IMR-90 (cell line): ENCODE measurements at regions not wholly inside any gene's neighbourhood (a gene's known extent, or its start where the extent isn't known, plus 50 kb on each side); places are given as distances from the start of the nearest gene placed in this dataset.

Experiments used
- ATAC-seq: fragments of 200-7000 bp; cut with Tn5 transposase; 2 replicates; pipeline ENCODE4 v1.9.1; 2020; ENCODE audit warnings: low read depth, mild to moderate bottlenecking, moderate library complexity
- BruUV-seq: library from RNA; stranded (reverse); fragments of 400-500 nt; replicated peaks from 2 replicates; lab custom pipeline; 2021; lab: Mats Ljungman, UMichigan
- CTCF ChIA-PET: fragments of 300-600 bp; formaldehyde crosslinking; extraction: SDS; loops from one replicate; lab custom pipeline; 2021; ENCODE audit warnings: antibody characterized with exemption; lab: Yijun Ruan, JAX
- POLR2A ChIA-PET: fragments of 300-600 bp; sonication (Branson Sonifier 250); formaldehyde crosslinking; loops from one replicate; lab custom pipeline; 2022; ENCODE audit warnings: antibody characterized with exemption; ENCODE audit not compliant: unreplicated experiment; lab: Charles Lee
- DNase-seq: peaks from one replicate; pipeline ENCODE4 v3.0.0; 2013
- H2AFZ ChIP-seq: replicated peaks from 2 replicates; pipeline ENCODE3; 2013; ENCODE audit warnings: low read length, mild to moderate bottlenecking; ENCODE audit not compliant: poor library complexity
- H2AK5ac ChIP-seq: 2 replicates; pipeline ENCODE4 v1.6.1; 2013; ENCODE audit warnings: low read depth, low read length, inconsistent platforms
- H2AK9ac ChIP-seq: replicated peaks from 2 replicates; pipeline ENCODE3; 2013; ENCODE audit warnings: mild to moderate bottlenecking, low read depth, low read length, moderate library complexity; ENCODE audit not compliant: poor library complexity
- H2BK120ac ChIP-seq: 2 replicates; pipeline ENCODE4 v1.6.1; 2013; ENCODE audit warnings: low read depth, low read length, inconsistent platforms
- H2BK15ac ChIP-seq: 3 replicates; pipeline ENCODE4 v1.6.1; 2013; ENCODE audit warnings: low read depth, low read length, inconsistent platforms
- H2BK20ac ChIP-seq: 2 replicates; pipeline ENCODE4 v1.6.1; 2013; ENCODE audit warnings: low read depth, mild to moderate bottlenecking, inconsistent platforms, low read length, moderate library complexity
- H2BK5ac ChIP-seq: 2 replicates; pipeline ENCODE4 v1.6.1; 2013; ENCODE audit warnings: mild to moderate bottlenecking, low read depth, low read length, inconsistent platforms; ENCODE audit not compliant: poor library complexity, severe bottlenecking
- H3K14ac ChIP-seq: replicated peaks from 2 replicates; pipeline ENCODE4 v1.6.1; 2013; ENCODE audit warnings: low read depth, low read length, inconsistent platforms
- H3K18ac ChIP-seq: 2 replicates; pipeline ENCODE4 v1.6.1; 2013; ENCODE audit warnings: low read depth, low read length, control low read depth
- H3K23ac ChIP-seq: 2 replicates; pipeline ENCODE4 v1.6.1; 2013; ENCODE audit warnings: low read depth, low read length, inconsistent platforms
- H3K27ac ChIP-seq: 2 replicates; pipeline ENCODE4 v1.5.1; 2013; ENCODE audit warnings: mild to moderate bottlenecking, control low read depth, low read length; ENCODE audit not compliant: insufficient read depth
- H3K27me3 ChIP-seq: 2 replicates; pipeline ENCODE4 v1.6.1; 2013; ENCODE audit warnings: low read length; ENCODE audit not compliant: control insufficient read depth, insufficient read depth
- H3K36me3 ChIP-seq: 2 replicates; pipeline ENCODE4 v1.6.1; 2013; ENCODE audit warnings: low read length, mixed read lengths; ENCODE audit not compliant: control insufficient read depth, insufficient read depth
- H3K4ac ChIP-seq: 2 replicates; pipeline ENCODE4 v1.6.1; 2013; ENCODE audit warnings: low read depth, low read length, inconsistent platforms
- H3K4me1 ChIP-seq: 2 replicates; pipeline ENCODE4 v1.6.1; 2013; ENCODE audit warnings: low read length, mixed read lengths; ENCODE audit not compliant: control insufficient read depth, insufficient read depth
- H3K4me2 ChIP-seq: 2 replicates; pipeline ENCODE4 v1.6.1; 2013; ENCODE audit warnings: low read depth, mild to moderate bottlenecking, control low read depth, low read length, moderate library complexity
- H3K4me3 ChIP-seq: 2 replicates; pipeline ENCODE4 v1.5.1; 2013; ENCODE audit warnings: low read depth, mild to moderate bottlenecking, control low read depth, low read length, moderate library complexity; ENCODE audit not compliant: insufficient read depth
- H3K56ac ChIP-seq: 2 replicates; pipeline ENCODE4 v1.6.1; 2013; ENCODE audit warnings: low read length, inconsistent platforms; ENCODE audit not compliant: insufficient read depth; ENCODE audit errors: extremely low read depth
- H3K79me1 ChIP-seq, 2 experiments: 2 replicates each; pipeline ENCODE4 v1.6.1; 2013; ENCODE audit warnings: low read length in 2 of 2, inconsistent platforms in 1 of 2, low read depth in 1 of 2
- H3K9ac ChIP-seq: 2 replicates; pipeline ENCODE4 v1.6.1; 2013; ENCODE audit warnings: low read depth, low read length, control low read depth
- H3K9me1 ChIP-seq: 2 replicates; pipeline ENCODE4 v1.6.1; 2013; ENCODE audit warnings: low read length, inconsistent platforms; ENCODE audit not compliant: insufficient read depth
- H3K9me3 ChIP-seq: 2 replicates; pipeline ENCODE4 v1.6.1; 2013; ENCODE audit warnings: low read length; ENCODE audit not compliant: control insufficient read depth, insufficient read depth
- H4K20me1 ChIP-seq: 2 replicates; pipeline ENCODE4 v1.6.1; 2013; ENCODE audit warnings: low read length, inconsistent platforms; ENCODE audit not compliant: insufficient read depth
- H4K5ac ChIP-seq: 2 replicates; pipeline ENCODE4 v1.6.1; 2013; ENCODE audit warnings: mild to moderate bottlenecking, low read depth, low read length, control low read depth
- H4K8ac ChIP-seq, 2 experiments: 2 replicates each; pipeline ENCODE4 v1.6.1; 2013; ENCODE audit warnings: low read depth in 2 of 2, low read length in 2 of 2, control low read depth in 1 of 2, inconsistent platforms in 1 of 2
- H4K91ac ChIP-seq: 2 replicates; pipeline ENCODE4 v1.6.1; 2013; ENCODE audit warnings: low read depth, low read length, inconsistent platforms; ENCODE audit not compliant: insufficient read depth
- BHLHE40 ChIP-seq: fragments of 150-350 bp; IDR thresholded peaks from 2 replicates; pipeline ENCODE4 v1.6.1; 2016; ENCODE audit warnings: mild to moderate bottlenecking, low read depth, low read length
- CHD1 ChIP-seq: IDR thresholded peaks from 2 replicates; pipeline ENCODE4 v1.6.1; 2012; ENCODE audit warnings: low read depth, low read length, improper control_type of control experiment
- CTCF ChIP-seq: conservative IDR thresholded peaks from 2 replicates; pipeline ENCODE4 v1.5.1; 2012; ENCODE audit warnings: mild to moderate bottlenecking, low read depth, low read length, improper control_type of control experiment
- MXI1 ChIP-seq: IDR thresholded peaks from 2 replicates; pipeline ENCODE4 v1.6.1; 2012; ENCODE audit warnings: low read depth, mild to moderate bottlenecking, low read length, moderate library complexity, borderline replicate concordance
- NFE2L2 ChIP-seq: fragments of 150-350 bp; IDR thresholded peaks from 2 replicates; pipeline ENCODE4 v1.6.1; 2016; ENCODE audit warnings: low read depth, mild to moderate bottlenecking, low read length
- RAD21 ChIP-seq: IDR thresholded peaks from 2 replicates; pipeline ENCODE4 v1.6.1; 2012; ENCODE audit warnings: low read length, improper control_type of control experiment
- WGBS, 2 experiments: methylation state at CpG; one replicate each; pipeline versions ENCODE4 v1.1.5 to v1.1.7; 2013; ENCODE audit warnings: missing lambda C conversion rate in 2 of 2; ENCODE audit not compliant: insufficient read length in 1 of 2; ENCODE audit errors: extremely low coverage in 2 of 2; 5-methylcytosine and 5-hydroxymethylcytosine counted together
- dilution Hi-C: fragments of 300-500 bp; cut with HindIII; formaldehyde crosslinking; loops from one replicate; pipeline ENCODE4 v1.14.3; 2018; ENCODE audit warnings: low sequenced_read_pairs; ENCODE audit not compliant: unreplicated experiment
- in situ Hi-C: fragments of 300-500 bp; cut with MboI; formaldehyde crosslinking; loops from 3 replicates; pipeline ENCODE4 v1.14.3; 2019; ENCODE audit warnings: low sequenced_read_pairs, inconsistent platforms, mixed read lengths
- intact Hi-C: fragments of 100-400 bp; cut with micrococcal nuclease; formaldehyde crosslinking; loops from 2 replicates; pipeline ENCODE4 v1.10.0; 2022
- TF ChIP-seq, protein P1 (sequence below): fragments of 150-350 bp; IDR thresholded peaks from 2 replicates; pipeline ENCODE4 v1.6.1; 2016; ENCODE audit warnings: low read depth, mild to moderate bottlenecking, low read length, moderate library complexity, borderline replicate concordance

DNA sequence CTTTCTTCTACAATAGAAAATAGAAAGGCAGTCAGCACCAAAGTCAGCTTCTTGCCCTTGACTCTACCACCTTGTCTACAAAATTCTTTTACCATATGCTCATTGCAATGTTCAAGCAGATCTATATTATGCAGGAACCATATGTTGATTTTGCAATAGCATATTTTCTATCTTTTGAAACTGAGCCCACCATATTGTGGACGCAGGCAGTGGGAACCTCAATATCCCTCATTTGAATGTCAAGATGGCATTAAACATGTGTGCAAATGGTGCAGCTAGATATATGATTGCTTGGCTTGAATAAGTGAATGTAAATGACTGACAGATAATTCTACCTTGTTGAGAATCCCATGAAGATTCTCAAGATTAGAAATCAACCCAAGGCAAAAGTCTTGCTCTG lies 412.7 kb upstream of the FSHR start:
- Histone ChIP-seq H2BK15ac (no peak overlapping the region), H3K9me3 (peaks cover 4% of the 10 kb centered on the region; the same call in 1 of the 2 replicates), H3K23ac (no peak overlapping the region), H3K4me3 (no peak overlapping the region), H3K14ac (no peak overlapping the region), H3K27ac (no peak overlapping the region), H3K9me1 (no peaks in the 10 kb centered on the region), H2AK9ac (no peak overlapping the region), H2BK5ac (no peak overlapping the region), H3K79me1 (no peaks in the 10 kb centered on the region), H4K20me1 (no peaks in the 10 kb centered on the region), H2AK5ac (no peak overlapping the region), H3K56ac (no peak overlapping the region), H3K4me1 (no peaks in the 10 kb centered on the region), H2AFZ (no peak overlapping the region), H4K8ac (no peak overlapping the region), H2BK20ac (no peak overlapping the region), H3K36me3 (no peaks in the 10 kb centered on the region), H4K91ac (no peak overlapping the region), H4K5ac (no peak overlapping the region), H2BK120ac (no peak overlapping the region), H3K9ac (no peak overlapping the region), H3K27me3 (no peaks in the 10 kb centered on the region), H3K4me2 (no peak overlapping the region), H3K18ac (no peak overlapping the region), H3K4ac (no peak overlapping the region)
- dilution Hi-C loops = no loop called here
- TF ChIP-seq RAD21 = no peak
- TF ChIP-seq CHD1 = no peak
- no peak for TF ChIP-seq MXI1
- TF ChIP-seq, protein P1, sequence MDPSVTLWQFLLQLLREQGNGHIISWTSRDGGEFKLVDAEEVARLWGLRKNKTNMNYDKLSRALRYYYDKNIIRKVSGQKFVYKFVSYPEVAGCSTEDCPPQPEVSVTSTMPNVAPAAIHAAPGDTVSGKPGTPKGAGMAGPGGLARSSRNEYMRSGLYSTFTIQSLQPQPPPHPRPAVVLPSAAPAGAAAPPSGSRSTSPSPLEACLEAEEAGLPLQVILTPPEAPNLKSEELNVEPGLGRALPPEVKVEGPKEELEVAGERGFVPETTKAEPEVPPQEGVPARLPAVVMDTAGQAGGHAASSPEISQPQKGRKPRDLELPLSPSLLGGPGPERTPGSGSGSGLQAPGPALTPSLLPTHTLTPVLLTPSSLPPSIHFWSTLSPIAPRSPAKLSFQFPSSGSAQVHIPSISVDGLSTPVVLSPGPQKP = no peak
- TF ChIP-seq CTCF = no peak
- no peak for TF ChIP-seq NFE2L2
- no peak for TF ChIP-seq BHLHE40
- ChIA-PET CTCF (no interaction called here), POLR2A (no interaction called here)
- ATAC-seq (no peak), DNase-seq (no peak)
- in situ Hi-C loops = no loop called here
- no CpG with 5 or more reads among the region's 1 CpG for WGBS, 2 experiments
- BruUV-seq = no TSS peak
- intact Hi-C loops = no loop called here
